Testis (tissue), 2 donors: ENCODE measurements at regions not wholly inside any gene's neighbourhood (a gene's known extent, or its start where the extent isn't known, plus 50 kb on each side); places are given as distances from the start of the nearest gene placed in this dataset.

ENCODE experiments used
- DNase-seq: peaks from one replicate; pipeline ENCODE4 v3.0.0-alpha.2; 2019
- H3K27ac ChIP-seq, 2 donors: fragments of 200-600 bp; sonication (generic); one replicate each; pipeline ENCODE4 v1.5.1; 2019
- H3K27me3 ChIP-seq: fragments of 200-600 bp; sonication (generic); one replicate; pipeline ENCODE4 v1.5.1; 2019
- H3K36me3 ChIP-seq: fragments of 200-600 bp; sonication (generic); one replicate; pipeline ENCODE4 v1.5.1; 2017; ENCODE audit warnings: low read depth; ENCODE audit errors: missing control alignments
- H3K4me1 ChIP-seq: fragments of 200-600 bp; sonication (generic); one replicate; pipeline ENCODE4 v1.5.1; 2019
- H3K4me3 ChIP-seq, 2 donors: fragments of 200-600 bp; sonication (generic); one replicate each; pipeline ENCODE4 v1.5.1; 2017 to 2019
- H3K9me3 ChIP-seq: fragments of 200-600 bp; sonication (generic); one replicate; pipeline ENCODE4 v1.5.1; 2017
- POLR2A ChIP-seq: fragments of 450-650 bp; IDR thresholded peaks from one replicate; pipeline ENCODE4 v1.6.1; 2017; ENCODE audit warnings: antibody characterized with exemption, mild to moderate bottlenecking, moderate library complexity
- WGBS, 2 donors: methylation state at CpG; one replicate each; pipeline ENCODE4 v1.1.5; 2018; 5-methylcytosine and 5-hydroxymethylcytosine counted together
- intact Hi-C: fragments of 100-400 bp; cut with DNase I; formaldehyde crosslinking; loops from one replicate; pipeline ENCODE4 v1.15.1; 2023; ENCODE audit warnings: low total_unique reads
- TF ChIP-seq, protein P1 (sequence below), 3 experiments: fragments of 450-650 bp in 2 of 3; fragments of 200-600 bp in 1 of 3; sonication (generic) in 1 of 3; IDR thresholded peaks; one replicate each; pipeline ENCODE4 v1.5.1; 2016 to 2019; ENCODE audit warnings: antibody characterized with exemption in 3 of 3, mild to moderate bottlenecking in 2 of 3, moderate library complexity in 1 of 3

DNA sequence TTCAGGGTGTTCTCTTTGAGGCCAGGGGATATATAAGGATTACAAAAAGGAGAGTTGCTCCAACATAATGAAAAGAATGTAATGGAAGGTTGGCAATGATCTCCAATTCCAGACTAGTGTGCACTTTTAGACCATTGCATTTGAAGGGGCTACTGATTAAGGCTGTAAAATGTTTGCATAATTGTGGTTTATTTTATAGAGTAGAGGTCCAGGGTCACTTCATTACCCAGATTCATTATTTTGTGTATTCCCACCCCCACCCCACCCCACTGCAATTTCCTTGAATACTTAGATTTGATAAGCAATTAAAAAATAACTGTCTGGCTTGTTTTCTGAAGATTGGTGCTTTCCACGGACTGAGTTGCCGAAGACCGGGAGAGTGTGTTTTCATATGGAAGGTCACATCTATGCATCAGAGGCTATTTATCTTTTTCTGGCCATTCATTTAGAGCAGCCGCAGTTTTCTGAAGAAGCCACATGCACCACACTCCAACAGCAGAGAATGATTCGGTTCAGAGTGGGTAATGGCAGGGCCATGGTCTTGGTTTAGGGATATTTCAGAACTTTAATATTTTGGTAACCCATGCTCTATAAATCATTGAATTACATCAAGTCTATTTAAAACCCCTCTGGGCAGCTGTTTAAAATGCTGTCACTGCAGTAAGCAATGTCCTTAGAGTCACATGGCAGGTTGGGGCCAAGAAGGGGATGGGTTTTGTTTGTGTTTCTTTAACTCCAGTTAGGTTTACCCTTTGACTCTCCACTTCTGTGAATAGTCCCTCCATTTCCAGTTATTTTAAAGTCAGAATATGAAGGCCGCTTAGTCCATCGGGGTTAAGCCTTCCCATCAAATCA, 94.6 kb downstream of the TMEM30B start:
- no peak for DNase-seq

DNA sequence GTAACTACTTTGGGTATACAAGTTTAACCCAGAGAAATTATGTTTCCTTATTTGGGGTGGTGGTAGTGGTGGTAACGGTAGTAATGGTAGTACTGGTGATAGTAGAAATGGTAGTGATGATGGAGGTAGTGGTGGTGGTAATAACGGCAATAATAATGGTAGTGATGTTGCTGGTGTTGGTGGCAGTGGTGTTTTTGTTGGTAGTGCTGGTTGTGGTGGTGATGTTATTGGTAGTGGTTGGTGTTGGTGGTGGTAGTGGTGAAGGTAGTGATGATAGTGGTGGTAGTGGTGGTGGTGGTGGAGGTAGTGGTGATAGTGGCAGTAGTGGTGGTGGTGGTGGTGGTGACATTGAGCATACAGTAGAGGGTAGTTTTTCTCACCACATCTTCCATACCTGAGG, 95.6 kb downstream of the TMEM30B start:
- H3K4me3 ChIP-seq = no peak overlapping the region
- H3K9me3 ChIP-seq = no peaks in the 10 kb centered on the region
- no peaks in the 10 kb centered on the region for H3K36me3 ChIP-seq
- H3K4me1 ChIP-seq = no peaks in the 10 kb centered on the region
- H3K27ac ChIP-seq = no peak overlapping the region
- DNase-seq = no peak
- WGBS, 2 donors = 49 to 60% methylated on average over 2 of the region's 2 CpGs
- intact Hi-C loops = no loop called here
- no peaks in the 10 kb centered on the region for H3K27me3 ChIP-seq
- TF ChIP-seq POLR2A = no peak
- TF ChIP-seq, protein P1, sequence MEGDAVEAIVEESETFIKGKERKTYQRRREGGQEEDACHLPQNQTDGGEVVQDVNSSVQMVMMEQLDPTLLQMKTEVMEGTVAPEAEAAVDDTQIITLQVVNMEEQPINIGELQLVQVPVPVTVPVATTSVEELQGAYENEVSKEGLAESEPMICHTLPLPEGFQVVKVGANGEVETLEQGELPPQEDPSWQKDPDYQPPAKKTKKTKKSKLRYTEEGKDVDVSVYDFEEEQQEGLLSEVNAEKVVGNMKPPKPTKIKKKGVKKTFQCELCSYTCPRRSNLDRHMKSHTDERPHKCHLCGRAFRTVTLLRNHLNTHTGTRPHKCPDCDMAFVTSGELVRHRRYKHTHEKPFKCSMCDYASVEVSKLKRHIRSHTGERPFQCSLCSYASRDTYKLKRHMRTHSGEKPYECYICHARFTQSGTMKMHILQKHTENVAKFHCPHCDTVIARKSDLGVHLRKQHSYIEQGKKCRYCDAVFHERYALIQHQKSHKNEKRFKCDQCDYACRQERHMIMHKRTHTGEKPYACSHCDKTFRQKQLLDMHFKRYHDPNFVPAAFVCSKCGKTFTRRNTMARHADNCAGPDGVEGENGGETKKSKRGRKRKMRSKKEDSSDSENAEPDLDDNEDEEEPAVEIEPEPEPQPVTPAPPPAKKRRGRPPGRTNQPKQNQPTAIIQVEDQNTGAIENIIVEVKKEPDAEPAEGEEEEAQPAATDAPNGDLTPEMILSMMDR (IDR thresholded peaks at IDR 0.05) = no peak

More for the DNA sequence above, 94.6 kb downstream of the TMEM30B start:
- Histone ChIP-seq H3K9me3 (no peaks in the 10 kb centered on the region), H3K27ac (no peak overlapping the region), H3K36me3 (no peaks in the 10 kb centered on the region), H3K4me3 (no peak overlapping the region), H3K4me1 (no peaks in the 10 kb centered on the region), H3K27me3 (no peaks in the 10 kb centered on the region)
- WGBS, 2 donors = 78 to 87% methylated on average over 7 of the region's 7 CpGs
- intact Hi-C loops = no loop called here
- TF ChIP-seq, protein P1 (IDR thresholded peaks at IDR 0.05) = no peak
- no peak for TF ChIP-seq POLR2A

DNA sequence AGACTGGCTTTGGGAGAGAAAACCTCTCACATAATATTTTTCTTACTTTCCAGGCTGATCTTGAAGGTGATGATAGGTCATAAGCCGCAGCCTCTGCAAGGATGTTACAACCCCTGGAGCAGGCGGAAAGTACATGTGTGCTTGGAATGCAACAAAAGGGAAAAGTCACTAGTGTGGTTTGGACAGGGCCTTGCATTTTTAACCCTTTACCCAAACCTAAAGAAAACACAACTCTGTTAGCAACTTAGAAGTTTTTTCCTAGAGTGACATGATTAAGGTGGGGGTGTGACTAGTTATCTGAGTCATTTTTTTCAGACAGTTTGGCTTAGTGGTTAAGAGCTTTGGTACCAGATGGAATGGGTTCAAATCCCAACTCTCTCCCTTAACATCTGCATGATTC, 97.0 kb downstream of the TMEM30B start:
- Histone ChIP-seq H3K27me3 (no peaks in the 10 kb centered on the region), H3K36me3 (no peaks in the 10 kb centered on the region), H3K9me3 (no peaks in the 10 kb centered on the region), H3K4me1 (no peaks in the 10 kb centered on the region), H3K4me3 (no peak overlapping the region), H3K27ac (no peak overlapping the region)
- intact Hi-C loops = no loop called here
- WGBS, 2 donors = 44 to 52% methylated on average over 2 of the region's 2 CpGs
- DNase-seq = no peak
- no peak for TF ChIP-seq POLR2A
- TF ChIP-seq, protein P1 (IDR thresholded peaks at IDR 0.05) = no peak

DNA sequence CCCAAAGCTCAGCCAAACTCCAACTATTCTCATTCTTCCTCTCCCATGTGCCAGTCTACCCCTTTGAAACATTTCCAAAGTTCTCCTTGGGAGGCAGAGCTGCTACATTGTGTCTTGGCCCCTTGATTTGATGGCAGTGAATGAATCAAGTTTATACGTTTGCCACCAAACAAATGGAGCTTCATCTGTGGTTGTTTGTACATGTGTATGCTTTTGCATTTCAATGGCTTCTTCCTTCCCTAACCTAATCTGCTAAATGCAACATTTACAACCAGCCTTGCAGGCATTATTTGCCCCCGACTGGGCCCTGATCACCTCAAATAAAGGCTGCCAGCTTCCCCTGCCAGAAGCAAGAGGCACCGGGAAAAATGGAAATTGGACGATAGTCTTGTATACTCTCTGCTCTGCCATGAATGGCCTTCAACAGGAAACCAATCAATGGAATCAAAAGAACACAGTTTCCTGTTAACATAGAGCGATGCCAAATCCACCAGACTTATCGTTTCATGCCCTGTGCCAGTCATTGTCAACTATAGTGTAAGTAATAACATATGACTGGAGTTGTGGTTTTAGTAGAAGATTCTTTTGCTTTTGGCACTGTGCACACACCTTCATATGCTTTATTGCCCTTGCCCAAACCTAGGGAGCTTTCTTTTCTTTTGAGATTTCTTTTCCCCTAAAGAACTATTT, 97.8 kb downstream of the TMEM30B start:
- H3K27me3 ChIP-seq = no peaks in the 10 kb centered on the region
- no peak for DNase-seq
- no peaks in the 10 kb centered on the region for H3K36me3 ChIP-seq
- WGBS, 2 donors = 56 to 78% methylated on average over 6 of the region's 6 CpGs
- no peaks in the 10 kb centered on the region for H3K4me1 ChIP-seq
- no peak overlapping the region for H3K27ac ChIP-seq
- intact Hi-C loops = no loop called here
- TF ChIP-seq, protein P1 (IDR thresholded peaks at IDR 0.05) = no peak
- TF ChIP-seq POLR2A = no peak
- no peaks in the 10 kb centered on the region for H3K9me3 ChIP-seq
- no peak overlapping the region for H3K4me3 ChIP-seq
